HEK293T (cell line): ENCODE measurements at regions not wholly inside any gene's neighbourhood (a gene's known extent, or its start where the extent isn't known, plus 50 kb on each side); places are given as distances from the start of the nearest gene placed in this dataset.

ENCODE experiments used
- CTBP1 ChIP-seq: fragments of 450-650 bp; IDR thresholded peaks from 2 replicates; pipeline ENCODE4 v1.6.1; 2016; ENCODE audit warnings: borderline replicate concordance
- FOXA1 ChIP-seq: fragments of 450-650 bp; IDR thresholded peaks from 2 replicates; pipeline ENCODE4 v1.6.1; 2016; ENCODE audit warnings: mild to moderate bottlenecking
- FOXK2 ChIP-seq: fragments of 450-650 bp; IDR thresholded peaks from 2 replicates; pipeline ENCODE4 v1.6.1; 2016; ENCODE audit warnings: mild to moderate bottlenecking
- FOXM1 ChIP-seq: fragments of 450-650 bp; IDR thresholded peaks from 2 replicates; pipeline ENCODE4 v1.6.1; 2017; ENCODE audit warnings: mild to moderate bottlenecking, borderline replicate concordance
- LEF1 ChIP-seq: fragments of 450-650 bp; IDR thresholded peaks from 2 replicates; pipeline ENCODE4 v1.6.1; 2017; ENCODE audit warnings: mild to moderate bottlenecking, borderline replicate concordance
- NFRKB ChIP-seq: fragments of 450-650 bp; IDR thresholded peaks from 2 replicates; pipeline ENCODE4 v1.6.1; 2016; ENCODE audit warnings: mild to moderate bottlenecking, moderate library complexity
- SP1 ChIP-seq: fragments of 450-650 bp; IDR thresholded peaks from 2 replicates; pipeline ENCODE4 v1.6.1; 2017
- TARDBP ChIP-seq: fragments of 450-650 bp; IDR thresholded peaks from 2 replicates; pipeline ENCODE4 v1.6.1; 2016
- ZNF384 ChIP-seq: fragments of 450-650 bp; IDR thresholded peaks from 2 replicates; pipeline ENCODE4 v1.6.1; 2016
- TF ChIP-seq, protein P1 (sequence below): fragments of 450-650 bp; IDR thresholded peaks from 2 replicates; pipeline ENCODE4 v1.6.1; 2016

DNA sequence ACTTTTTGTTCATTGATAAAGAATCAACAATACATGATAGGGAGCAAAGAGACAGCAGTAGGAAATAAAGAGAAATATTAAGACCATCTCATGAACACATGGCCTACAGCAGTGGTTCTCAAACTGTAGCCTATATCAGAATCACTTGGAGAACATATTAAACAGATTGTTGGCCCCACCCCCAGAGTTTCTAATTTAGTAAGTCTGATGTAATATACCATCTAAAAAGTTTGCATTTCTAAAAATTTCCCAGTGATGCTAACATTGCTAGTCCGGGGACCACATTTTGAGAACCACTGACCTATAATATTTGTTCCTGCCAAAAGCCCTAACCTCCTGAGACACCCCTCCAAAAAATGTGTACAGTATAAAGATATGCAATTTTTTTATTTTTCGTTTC, 306.2 kb upstream of the NREP start:
- TF ChIP-seq TARDBP (no peak), FOXM1 (no peak), FOXK2 (no peak), LEF1 (no peak), SP1 (no peak), ZNF384 (no peak), FOXA1 (no peak), NFRKB (no peak), CTBP1 (no peak)
- TF ChIP-seq, protein P1, sequence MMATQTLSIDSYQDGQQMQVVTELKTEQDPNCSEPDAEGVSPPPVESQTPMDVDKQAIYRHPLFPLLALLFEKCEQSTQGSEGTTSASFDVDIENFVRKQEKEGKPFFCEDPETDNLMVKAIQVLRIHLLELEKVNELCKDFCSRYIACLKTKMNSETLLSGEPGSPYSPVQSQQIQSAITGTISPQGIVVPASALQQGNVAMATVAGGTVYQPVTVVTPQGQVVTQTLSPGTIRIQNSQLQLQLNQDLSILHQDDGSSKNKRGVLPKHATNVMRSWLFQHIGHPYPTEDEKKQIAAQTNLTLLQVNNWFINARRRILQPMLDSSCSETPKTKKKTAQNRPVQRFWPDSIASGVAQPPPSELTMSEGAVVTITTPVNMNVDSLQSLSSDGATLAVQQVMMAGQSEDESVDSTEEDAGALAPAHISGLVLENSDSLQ = no peak
